ENCODE measurements at regions not wholly inside any gene's neighbourhood (a gene's known extent, or its start where the extent isn't known, plus 50 kb on each side); places are given as distances from the start of the nearest gene placed in this dataset.
"Not testable (repeated sequence)": the region's sequence is repeated elsewhere in the genome, so short reads cannot be mapped to it uniquely, and the experiment has no call there.

DNA sequence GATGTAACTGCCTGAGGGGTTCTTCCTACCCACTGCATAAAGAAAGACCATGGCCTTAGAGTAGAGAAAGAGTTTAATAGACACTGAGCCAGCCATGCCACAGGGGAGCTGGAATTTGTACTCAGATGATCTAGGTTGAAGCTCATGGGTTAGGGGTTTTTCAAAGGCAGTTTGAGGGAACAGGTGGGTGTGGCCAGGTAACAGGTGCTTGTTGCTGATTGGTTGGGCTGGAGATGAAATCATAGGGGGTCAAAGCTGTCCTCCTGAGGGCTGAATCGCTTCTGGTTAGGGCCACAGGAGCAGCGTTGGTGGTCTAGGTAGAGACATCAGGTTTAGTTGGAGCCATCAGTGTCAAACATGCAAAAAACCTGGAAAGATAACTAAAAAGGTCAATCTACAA is 59.2 kb upstream of the CSNK1A1L start:
- H3K9me3 ChIP-seq: no peaks in the 10 kb centered on the region
- H3K27me3 ChIP-seq: no peaks in the 10 kb centered on the region
- peak overlapping the region; percentile 33 for H3K27ac ChIP-seq
- no peak overlapping the region for H3K4me3 ChIP-seq (ENCODE audit: low read depth in 1 of 2, low read length in 1 of 2)
- TF ChIP-seq, protein P1, sequence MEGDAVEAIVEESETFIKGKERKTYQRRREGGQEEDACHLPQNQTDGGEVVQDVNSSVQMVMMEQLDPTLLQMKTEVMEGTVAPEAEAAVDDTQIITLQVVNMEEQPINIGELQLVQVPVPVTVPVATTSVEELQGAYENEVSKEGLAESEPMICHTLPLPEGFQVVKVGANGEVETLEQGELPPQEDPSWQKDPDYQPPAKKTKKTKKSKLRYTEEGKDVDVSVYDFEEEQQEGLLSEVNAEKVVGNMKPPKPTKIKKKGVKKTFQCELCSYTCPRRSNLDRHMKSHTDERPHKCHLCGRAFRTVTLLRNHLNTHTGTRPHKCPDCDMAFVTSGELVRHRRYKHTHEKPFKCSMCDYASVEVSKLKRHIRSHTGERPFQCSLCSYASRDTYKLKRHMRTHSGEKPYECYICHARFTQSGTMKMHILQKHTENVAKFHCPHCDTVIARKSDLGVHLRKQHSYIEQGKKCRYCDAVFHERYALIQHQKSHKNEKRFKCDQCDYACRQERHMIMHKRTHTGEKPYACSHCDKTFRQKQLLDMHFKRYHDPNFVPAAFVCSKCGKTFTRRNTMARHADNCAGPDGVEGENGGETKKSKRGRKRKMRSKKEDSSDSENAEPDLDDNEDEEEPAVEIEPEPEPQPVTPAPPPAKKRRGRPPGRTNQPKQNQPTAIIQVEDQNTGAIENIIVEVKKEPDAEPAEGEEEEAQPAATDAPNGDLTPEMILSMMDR (IDR thresholded peaks at IDR 0.05): no peak
- H3K4me1 ChIP-seq (ENCODE audit: control insufficient read depth in 1 of 2, insufficient read depth in 1 of 2, low read depth in 1 of 2, low read length in 1 of 2): no peaks in the 10 kb centered on the region
- peaks cover 8% of the 10 kb centered on the region for H3K36me3 ChIP-seq

DNA sequence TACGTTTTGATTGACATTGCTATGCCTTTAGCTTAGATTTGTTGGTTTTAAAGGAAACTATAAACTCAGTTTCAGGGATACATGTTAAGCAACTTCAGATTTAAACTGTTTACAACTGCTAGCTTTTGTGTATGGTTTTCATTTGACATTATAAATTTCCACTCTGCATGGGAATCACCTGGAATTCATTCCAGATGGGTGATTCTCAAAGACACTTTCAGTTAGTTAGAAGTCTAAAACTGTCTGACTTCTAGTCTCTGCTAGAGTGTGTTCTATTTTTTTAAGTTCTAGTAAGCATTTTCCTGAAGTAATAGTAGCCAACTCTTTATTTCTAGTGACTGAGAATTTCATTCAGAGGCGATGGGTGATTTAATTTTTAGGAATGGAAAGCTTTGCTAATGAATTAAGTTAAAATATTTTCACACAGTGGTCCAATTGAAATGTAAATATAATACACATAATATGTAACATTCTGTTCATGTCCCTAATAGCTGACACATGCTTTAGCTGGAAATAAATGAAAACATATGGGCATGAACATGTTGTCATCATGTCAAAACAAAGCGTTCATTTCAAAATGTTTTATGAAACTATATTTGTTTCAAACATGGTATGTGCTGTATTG is 58.3 kb upstream of the CSNK1A1L start:
- no peaks in the 10 kb centered on the region for H3K27me3 ChIP-seq
- peaks cover 8% of the 10 kb centered on the region for H3K36me3 ChIP-seq
- H3K4me3 ChIP-seq (ENCODE audit: low read depth in 1 of 2, low read length in 1 of 2): no peak overlapping the region
- no peaks in the 10 kb centered on the region for H3K9me3 ChIP-seq
- no peak overlapping the region for H3K27ac ChIP-seq
- TF ChIP-seq, protein P1 (IDR thresholded peaks at IDR 0.05): no peak
- H3K4me1 ChIP-seq (ENCODE audit: control insufficient read depth in 1 of 2, insufficient read depth in 1 of 2, low read depth in 1 of 2, low read length in 1 of 2): no peaks in the 10 kb centered on the region

DNA sequence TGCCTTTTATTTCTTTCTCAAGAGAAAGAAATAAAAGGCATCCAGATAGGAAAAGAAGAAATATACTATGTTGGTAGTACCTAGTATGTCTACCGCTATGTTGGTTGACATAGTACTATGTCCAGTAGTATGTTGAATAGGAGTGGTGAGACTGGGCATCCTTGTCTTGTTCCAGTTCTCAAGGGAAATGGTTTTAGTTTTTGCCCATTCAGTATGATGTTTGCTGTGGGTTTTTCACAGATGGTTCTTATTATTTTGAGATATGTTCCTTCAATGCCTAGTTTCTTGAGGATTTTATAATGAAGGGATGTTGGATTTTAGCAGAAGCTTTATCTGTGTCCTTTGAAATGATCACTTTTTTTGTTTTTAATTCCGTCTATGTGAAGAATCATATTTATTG is 53.0 kb upstream of the CSNK1A1L start:
- TF ChIP-seq, protein P1 (IDR thresholded peaks at IDR 0.05): no peak
- Histone ChIP-seq H3K4me1 (ENCODE audit: control insufficient read depth in 1 of 2, insufficient read depth in 1 of 2, low read depth in 1 of 2, low read length in 1 of 2) (no peaks in the 10 kb centered on the region), H3K9me3 (no peaks in the 10 kb centered on the region), H3K27me3 (no peaks in the 10 kb centered on the region), H3K36me3 (no peaks in the 10 kb centered on the region), H3K27ac (no peak overlapping the region), H3K4me3 (ENCODE audit: low read depth in 1 of 2, low read length in 1 of 2) (no peak overlapping the region)

DNA sequence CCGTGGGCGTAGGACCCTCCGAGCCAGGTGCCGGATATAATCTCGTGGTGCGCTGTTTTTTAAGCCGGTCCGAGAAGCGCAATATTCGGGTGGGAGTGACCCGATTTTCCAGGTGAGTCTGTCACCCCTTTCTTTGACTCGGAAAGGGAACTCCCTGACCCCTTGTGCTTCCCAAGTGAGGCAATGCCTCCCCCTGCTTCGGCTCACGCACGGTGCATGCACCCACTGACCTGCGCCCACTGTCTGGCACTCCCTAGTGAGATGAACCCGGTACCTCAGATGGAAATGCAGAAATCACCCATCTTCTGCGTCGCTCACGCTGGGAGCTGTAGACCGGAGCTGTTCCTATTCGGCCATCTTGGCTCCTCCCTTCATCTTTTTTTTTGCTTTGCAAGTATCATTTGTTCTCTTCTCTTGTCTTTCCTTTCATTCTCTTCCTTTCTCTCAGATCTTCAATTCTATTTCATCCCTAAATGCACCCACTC is 50.2 kb upstream of the CSNK1A1L start:
- H3K36me3 ChIP-seq; H3K9me3 ChIP-seq; H3K4me1 ChIP-seq (ENCODE audit: control insufficient read depth in 1 of 2, insufficient read depth in 1 of 2, low read depth in 1 of 2, low read length in 1 of 2); H3K27ac ChIP-seq; H3K27me3 ChIP-seq; H3K4me3 ChIP-seq (ENCODE audit: low read depth in 1 of 2, low read length in 1 of 2): not testable (repeated sequence)
